Esophagus squamous epithelium (tissue), 5 donors: ENCODE measurements at regions not wholly inside any gene's neighbourhood (a gene's known extent, or its start where the extent isn't known, plus 50 kb on each side); places are given as distances from the start of the nearest gene placed in this dataset.
"Not testable (repeated sequence)": the region's sequence is repeated elsewhere in the genome, so short reads cannot be mapped to it uniquely, and the experiment has no call there.

ENCODE experiments used
- DNase-seq: peaks from one replicate; lab custom pipeline; 2025; lab: John Stamatoyannopoulos, UW
- H3K27ac ChIP-seq, 4 donors: fragments of 200-600 bp; sonication (generic); one replicate each; pipeline ENCODE4 v1.5.1; 2016 to 2019; ENCODE audit warnings: mild to moderate bottlenecking in 1 of 4
- H3K27me3 ChIP-seq, 4 donors: fragments of 200-600 bp; sonication (generic); 1 replicate in 3 of 4; 2 replicates in 1 of 4; pipeline versions ENCODE4 v1.5.1 to v1.6.0; 2017 to 2021; ENCODE audit warnings: antibody characterized with exemption in 1 of 4
- H3K36me3 ChIP-seq, 3 donors: fragments of 200-600 bp; sonication (generic); one replicate each; pipeline ENCODE4 v1.5.1; 2016 to 2019
- H3K4me1 ChIP-seq, 3 donors: fragments of 200-600 bp; sonication (generic); one replicate each; pipeline ENCODE4 v1.5.1; 2017 to 2019
- H3K4me3 ChIP-seq, 4 donors: fragments of 200-600 bp; sonication (generic); 1 replicate in 3 of 4; 2 replicates in 1 of 4; pipeline ENCODE4 v1.5.1; 2016 to 2019; ENCODE audit warnings: mild to moderate bottlenecking in 2 of 4, moderate library complexity in 1 of 4
- H3K9me3 ChIP-seq, 3 donors: fragments of 200-600 bp; sonication (generic); one replicate each; pipeline ENCODE4 v1.5.1; 2016 to 2019
- CTCF ChIP-seq, 6 experiments: fragments of 450-650 bp in 4 of 6; fragments of 200-600 bp in 2 of 6; sonication (generic) in 2 of 6; IDR thresholded peaks; one replicate each; pipeline ENCODE4 v1.5.1; 2016 to 2019; ENCODE audit warnings: antibody characterized with exemption in 6 of 6, mild to moderate bottlenecking in 4 of 6, moderate library complexity in 4 of 6
- POLR2A ChIP-seq, 4 donors: fragments of 450-650 bp; IDR thresholded peaks; one replicate each; pipeline ENCODE4 v1.6.1; 2017; ENCODE audit warnings: antibody characterized with exemption in 4 of 4, mild to moderate bottlenecking in 4 of 4, moderate library complexity in 3 of 4
- WGBS, 2 donors: methylation state at CpG; one replicate each; pipeline ENCODE4 v1.1.5; 2018; 5-methylcytosine and 5-hydroxymethylcytosine counted together
- intact Hi-C: fragments of 100-400 bp; cut with DNase I; formaldehyde crosslinking; loops from one replicate; pipeline ENCODE4 v1.15.0; 2022
- donor health status: DM: yes; HTN: yes; CAD: no.

- no peak for DNase-seq
- H3K4me3 ChIP-seq: no peak overlapping the region
- no peaks in the 10 kb centered on the region for H3K36me3 ChIP-seq
- H3K4me1 ChIP-seq: no peaks in the 10 kb centered on the region
- no peak for TF ChIP-seq CTCF (IDR thresholded peaks at IDR 0.05)
- no peak for TF ChIP-seq POLR2A (IDR thresholded peaks at IDR 0.05)
- intact Hi-C loops: no loop called here
- no peak overlapping the region for H3K27ac ChIP-seq
- no peaks in the 10 kb centered on the region for H3K27me3 ChIP-seq
- 67 to 69% methylated on average over 5 of the region's 5 CpGs for WGBS, 2 donors
- no peaks in the 10 kb centered on the region for H3K9me3 ChIP-seq
Observed at GRCh38 chr12:73629171-73629570, 908.5 kb upstream of the ATXN7L3B start.

GRCh38 chr12:73629893-73630831, 907.5 kb upstream of the ATXN7L3B start:
- TF ChIP-seq POLR2A (IDR thresholded peaks at IDR 0.05) (no peak), CTCF (IDR thresholded peaks at IDR 0.05) (no peak)
- Histone ChIP-seq H3K36me3 (no peaks in the 10 kb centered on the region), H3K27ac (no peak overlapping the region), H3K27me3 (no peaks in the 10 kb centered on the region), H3K4me1 (no peaks in the 10 kb centered on the region), H3K9me3 (no peaks in the 10 kb centered on the region), H3K4me3 (no peak overlapping the region)
- intact Hi-C loops: no loop called here
- 27 to 36% methylated on average over 4 of the region's 4 CpGs for WGBS, 2 donors
- no peak for DNase-seq

- Histone ChIP-seq H3K27ac (no peak overlapping the region), H3K36me3 (no peaks in the 10 kb centered on the region), H3K9me3 (no peaks in the 10 kb centered on the region), H3K4me1 (no peaks in the 10 kb centered on the region), H3K27me3 (no peaks in the 10 kb centered on the region), H3K4me3 (no peak overlapping the region)
- TF ChIP-seq POLR2A (IDR thresholded peaks at IDR 0.05) (no peak), CTCF (IDR thresholded peaks at IDR 0.05) (no peak)
- no peak for DNase-seq
- intact Hi-C loops: no loop called here
Observed at GRCh38 chr12:73632191-73632590, 905.4 kb upstream of the ATXN7L3B start.

DNA sequence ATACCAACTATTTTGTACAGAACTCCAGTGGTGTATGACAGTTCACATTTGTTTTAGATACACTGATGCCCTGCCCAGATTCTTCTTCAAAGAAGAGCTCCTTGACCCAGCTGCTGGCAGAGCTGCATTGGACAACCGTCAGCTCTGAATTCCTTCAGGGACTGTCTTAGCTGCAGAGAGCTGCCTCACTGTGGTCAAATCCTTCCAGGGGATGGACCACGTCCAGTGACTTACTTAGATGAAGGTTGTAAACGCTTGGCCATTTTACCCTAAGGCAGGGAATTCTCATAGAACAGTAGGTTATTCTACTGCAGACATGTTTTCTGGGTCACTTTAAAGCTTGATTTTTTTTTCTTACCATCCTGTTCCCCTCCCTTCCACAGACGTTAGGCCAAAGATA, 905.0 kb upstream of the ATXN7L3B start:
- 60 to 64% methylated on average over 4 of the region's 4 CpGs for WGBS, 2 donors
- Histone ChIP-seq H3K27me3 (no peaks in the 10 kb centered on the region), H3K36me3 (no peaks in the 10 kb centered on the region), H3K4me3 (no peak overlapping the region), H3K27ac (no peak overlapping the region), H3K4me1 (no peaks in the 10 kb centered on the region), H3K9me3 (no peaks in the 10 kb centered on the region)
- TF ChIP-seq CTCF (IDR thresholded peaks at IDR 0.05): no peak
- no peak for TF ChIP-seq POLR2A (IDR thresholded peaks at IDR 0.05)
- DNase-seq: no peak
- intact Hi-C loops: no loop called here

DNA sequence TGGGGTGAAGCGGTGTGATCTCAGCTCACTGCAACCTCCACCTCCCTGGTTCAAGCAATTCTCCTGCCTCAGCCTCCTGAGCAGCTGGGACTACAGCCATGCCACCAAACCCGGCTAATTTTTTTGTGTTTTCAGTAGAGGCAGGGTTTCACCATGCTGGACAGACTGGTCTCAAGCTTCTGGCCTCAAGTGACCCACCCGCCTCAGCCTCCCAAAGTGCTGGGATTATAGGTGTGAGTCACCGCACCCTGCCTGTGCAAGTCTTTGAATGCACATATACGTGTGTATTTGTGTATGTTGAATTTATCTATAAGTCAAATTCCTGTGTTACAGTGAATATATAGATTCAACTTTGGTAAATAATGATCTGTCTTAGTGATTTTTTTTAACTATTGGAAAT, 898.2 kb upstream of the ATXN7L3B start:
- H3K36me3 ChIP-seq, H3K4me3 ChIP-seq, H3K9me3 ChIP-seq, H3K27ac ChIP-seq, DNase-seq, intact Hi-C loops, H3K27me3 ChIP-seq, H3K4me1 ChIP-seq: not testable (repeated sequence)
- 70 to 84% methylated on average over 5 of the region's 5 CpGs for WGBS, 2 donors
